IMR-90 (cell line): ENCODE measurements at regions not wholly inside any gene's neighbourhood (a gene's known extent, or its start where the extent isn't known, plus 50 kb on each side); places are given as distances from the start of the nearest gene placed in this dataset.

Experiments
- ATAC-seq: fragments of 200-7000 bp; cut with Tn5 transposase; 2 replicates; pipeline ENCODE4 v1.9.1; 2020; ENCODE audit warnings: low read depth, mild to moderate bottlenecking, moderate library complexity
- BruUV-seq: library from RNA; stranded (reverse); fragments of 400-500 nt; replicated peaks from 2 replicates; lab custom pipeline; 2021; lab: Mats Ljungman, UMichigan
- CTCF ChIA-PET: fragments of 300-600 bp; formaldehyde crosslinking; extraction: SDS; loops from one replicate; lab custom pipeline; 2021; ENCODE audit warnings: antibody characterized with exemption; lab: Yijun Ruan, JAX
- POLR2A ChIA-PET: fragments of 300-600 bp; sonication (Branson Sonifier 250); formaldehyde crosslinking; loops from one replicate; lab custom pipeline; 2022; ENCODE audit warnings: antibody characterized with exemption; ENCODE audit not compliant: unreplicated experiment; lab: Charles Lee
- DNase-seq: peaks from one replicate; pipeline ENCODE4 v3.0.0; 2013
- H2AFZ ChIP-seq: replicated peaks from 2 replicates; pipeline ENCODE3; 2013; ENCODE audit warnings: low read length, mild to moderate bottlenecking; ENCODE audit not compliant: poor library complexity
- H2AK5ac ChIP-seq: 2 replicates; pipeline ENCODE4 v1.6.1; 2013; ENCODE audit warnings: low read depth, low read length, inconsistent platforms
- H2AK9ac ChIP-seq: replicated peaks from 2 replicates; pipeline ENCODE3; 2013; ENCODE audit warnings: mild to moderate bottlenecking, low read depth, low read length, moderate library complexity; ENCODE audit not compliant: poor library complexity
- H2BK120ac ChIP-seq: 2 replicates; pipeline ENCODE4 v1.6.1; 2013; ENCODE audit warnings: low read depth, low read length, inconsistent platforms
- H2BK15ac ChIP-seq: 3 replicates; pipeline ENCODE4 v1.6.1; 2013; ENCODE audit warnings: low read depth, low read length, inconsistent platforms
- H2BK20ac ChIP-seq: 2 replicates; pipeline ENCODE4 v1.6.1; 2013; ENCODE audit warnings: low read depth, mild to moderate bottlenecking, inconsistent platforms, low read length, moderate library complexity
- H2BK5ac ChIP-seq: 2 replicates; pipeline ENCODE4 v1.6.1; 2013; ENCODE audit warnings: mild to moderate bottlenecking, low read depth, low read length, inconsistent platforms; ENCODE audit not compliant: poor library complexity, severe bottlenecking
- H3K14ac ChIP-seq: replicated peaks from 2 replicates; pipeline ENCODE4 v1.6.1; 2013; ENCODE audit warnings: low read depth, low read length, inconsistent platforms
- H3K18ac ChIP-seq: 2 replicates; pipeline ENCODE4 v1.6.1; 2013; ENCODE audit warnings: low read depth, low read length, control low read depth
- H3K23ac ChIP-seq: 2 replicates; pipeline ENCODE4 v1.6.1; 2013; ENCODE audit warnings: low read depth, low read length, inconsistent platforms
- H3K27ac ChIP-seq: 2 replicates; pipeline ENCODE4 v1.5.1; 2013; ENCODE audit warnings: mild to moderate bottlenecking, control low read depth, low read length; ENCODE audit not compliant: insufficient read depth
- H3K27me3 ChIP-seq: 2 replicates; pipeline ENCODE4 v1.6.1; 2013; ENCODE audit warnings: low read length; ENCODE audit not compliant: control insufficient read depth, insufficient read depth
- H3K36me3 ChIP-seq: 2 replicates; pipeline ENCODE4 v1.6.1; 2013; ENCODE audit warnings: low read length, mixed read lengths; ENCODE audit not compliant: control insufficient read depth, insufficient read depth
- H3K4ac ChIP-seq: 2 replicates; pipeline ENCODE4 v1.6.1; 2013; ENCODE audit warnings: low read depth, low read length, inconsistent platforms
- H3K4me1 ChIP-seq: 2 replicates; pipeline ENCODE4 v1.6.1; 2013; ENCODE audit warnings: low read length, mixed read lengths; ENCODE audit not compliant: control insufficient read depth, insufficient read depth
- H3K4me2 ChIP-seq: 2 replicates; pipeline ENCODE4 v1.6.1; 2013; ENCODE audit warnings: low read depth, mild to moderate bottlenecking, control low read depth, low read length, moderate library complexity
- H3K4me3 ChIP-seq: 2 replicates; pipeline ENCODE4 v1.5.1; 2013; ENCODE audit warnings: low read depth, mild to moderate bottlenecking, control low read depth, low read length, moderate library complexity; ENCODE audit not compliant: insufficient read depth
- H3K56ac ChIP-seq: 2 replicates; pipeline ENCODE4 v1.6.1; 2013; ENCODE audit warnings: low read length, inconsistent platforms; ENCODE audit not compliant: insufficient read depth; ENCODE audit errors: extremely low read depth
- H3K79me1 ChIP-seq, 2 experiments: 2 replicates each; pipeline ENCODE4 v1.6.1; 2013; ENCODE audit warnings: low read length in 2 of 2, inconsistent platforms in 1 of 2, low read depth in 1 of 2
- H3K9ac ChIP-seq: 2 replicates; pipeline ENCODE4 v1.6.1; 2013; ENCODE audit warnings: low read depth, low read length, control low read depth
- H3K9me1 ChIP-seq: 2 replicates; pipeline ENCODE4 v1.6.1; 2013; ENCODE audit warnings: low read length, inconsistent platforms; ENCODE audit not compliant: insufficient read depth
- H3K9me3 ChIP-seq: 2 replicates; pipeline ENCODE4 v1.6.1; 2013; ENCODE audit warnings: low read length; ENCODE audit not compliant: control insufficient read depth, insufficient read depth
- H4K20me1 ChIP-seq: 2 replicates; pipeline ENCODE4 v1.6.1; 2013; ENCODE audit warnings: low read length, inconsistent platforms; ENCODE audit not compliant: insufficient read depth
- H4K5ac ChIP-seq: 2 replicates; pipeline ENCODE4 v1.6.1; 2013; ENCODE audit warnings: mild to moderate bottlenecking, low read depth, low read length, control low read depth
- H4K8ac ChIP-seq, 2 experiments: 2 replicates each; pipeline ENCODE4 v1.6.1; 2013; ENCODE audit warnings: low read depth in 2 of 2, low read length in 2 of 2, control low read depth in 1 of 2, inconsistent platforms in 1 of 2
- H4K91ac ChIP-seq: 2 replicates; pipeline ENCODE4 v1.6.1; 2013; ENCODE audit warnings: low read depth, low read length, inconsistent platforms; ENCODE audit not compliant: insufficient read depth
- CEBPB ChIP-seq: IDR thresholded peaks from 2 replicates; pipeline ENCODE4 v1.6.1; 2012; ENCODE audit warnings: low read depth, low read length, improper control_type of control experiment
- MAFK ChIP-seq: IDR thresholded peaks from 2 replicates; pipeline ENCODE4 v1.6.1; 2012; ENCODE audit warnings: low read depth, low read length, improper control_type of control experiment
- MXI1 ChIP-seq: IDR thresholded peaks from 2 replicates; pipeline ENCODE4 v1.6.1; 2012; ENCODE audit warnings: low read depth, mild to moderate bottlenecking, low read length, moderate library complexity, borderline replicate concordance
- RFX5 ChIP-seq: IDR thresholded peaks from 2 replicates; pipeline ENCODE4 v1.8.0; 2012; ENCODE audit warnings: low read depth, mild to moderate bottlenecking, low read length, moderate library complexity
- SMC3 ChIP-seq: fragments of 150-350 bp; IDR thresholded peaks from 2 replicates; pipeline ENCODE4 v1.6.1; 2016; ENCODE audit warnings: low read depth, mild to moderate bottlenecking, antibody characterized with exemption, low read length, moderate library complexity
- WGBS, 2 experiments: methylation state at CpG; one replicate each; pipeline versions ENCODE4 v1.1.5 to v1.1.7; 2013; ENCODE audit warnings: missing lambda C conversion rate in 2 of 2; ENCODE audit not compliant: insufficient read length in 1 of 2; ENCODE audit errors: extremely low coverage in 2 of 2; 5-methylcytosine and 5-hydroxymethylcytosine counted together
- dilution Hi-C: fragments of 300-500 bp; cut with HindIII; formaldehyde crosslinking; loops from one replicate; pipeline ENCODE4 v1.14.3; 2018; ENCODE audit warnings: low sequenced_read_pairs; ENCODE audit not compliant: unreplicated experiment
- in situ Hi-C: fragments of 300-500 bp; cut with MboI; formaldehyde crosslinking; loops from 3 replicates; pipeline ENCODE4 v1.14.3; 2019; ENCODE audit warnings: low sequenced_read_pairs, inconsistent platforms, mixed read lengths
- intact Hi-C: fragments of 100-400 bp; cut with micrococcal nuclease; formaldehyde crosslinking; loops from 2 replicates; pipeline ENCODE4 v1.10.0; 2022

GRCh38 chr17:77474292-77474988 lies 333.7 kb downstream of the SEC14L1 start:
- in situ Hi-C loops (no loop called here), dilution Hi-C loops (no loop called here), intact Hi-C loops (no loop called here)
- no peak for ATAC-seq
- WGBS, 2 experiments: 83% methylated on average over 2 of the region's 12 CpGs; no CpG with 5 or more reads in 1 of the 2 experiments
- no peak overlapping the region for H3K4me3 ChIP-seq
- H2AK5ac ChIP-seq: no peak overlapping the region
- H3K18ac ChIP-seq: no peak overlapping the region
- ChIA-PET POLR2A (no interaction called here), CTCF (no interaction called here)
- no peak overlapping the region for H2AK9ac ChIP-seq
- H3K79me1 ChIP-seq: peaks cover 65 to 97% of the 10 kb centered on the region in 2 experiments
- H4K5ac ChIP-seq: no peak overlapping the region
- H4K8ac ChIP-seq: no peak overlapping the region
- no peak overlapping the region for H3K27ac ChIP-seq
- H3K9me3 ChIP-seq: no peaks in the 10 kb centered on the region
- no peak overlapping the region for H2BK20ac ChIP-seq
- peaks cover 100% of the 10 kb centered on the region for H4K20me1 ChIP-seq
- H2BK5ac ChIP-seq: no peak overlapping the region
- H3K56ac ChIP-seq: no peak overlapping the region
- H3K14ac ChIP-seq: no peak overlapping the region
- H2AFZ ChIP-seq: no peak overlapping the region
- H3K36me3 ChIP-seq: peaks cover 12% of the 10 kb centered on the region
- peak overlapping the region; percentile 18; the same call in 1 of the 2 replicates for H3K23ac ChIP-seq
- H3K4me2 ChIP-seq: no peak overlapping the region
- peak overlapping the region; percentile 8; the same call in 1 of the 2 replicates for H3K4ac ChIP-seq
- no peak overlapping the region for H2BK15ac ChIP-seq
- no peaks in the 10 kb centered on the region for H3K27me3 ChIP-seq
- no TSS peak for BruUV-seq
- no peak overlapping the region for H3K9ac ChIP-seq
- peaks cover 74% of the 10 kb centered on the region for H3K4me1 ChIP-seq
- no peak for TF ChIP-seq MXI1
- TF ChIP-seq CEBPB: no peak
- no peak for TF ChIP-seq SMC3
- TF ChIP-seq RFX5: no peak
- no peak for TF ChIP-seq MAFK
- DNase-seq: peak; percentile 41
- H2BK120ac ChIP-seq: no peak overlapping the region
- H4K91ac ChIP-seq: no peak overlapping the region
- H3K9me1 ChIP-seq: peaks cover 58% of the 10 kb centered on the region
